Right lobe of liver (tissue), 4 donors: ENCODE measurements at regions not wholly inside any gene's neighbourhood (a gene's known extent, or its start where the extent isn't known, plus 50 kb on each side); places are given as distances from the start of the nearest gene placed in this dataset.

Source experiments
- CTCF ChIP-seq, 4 donors: fragments of 200-600 bp in 3 of 4; fragments of 450-650 bp in 1 of 4; IDR thresholded peaks; one replicate each; pipeline versions ENCODE4 v1.5.1 to v1.8.0; 2016 to 2022; ENCODE audit warnings: antibody characterized with exemption in 4 of 4, mild to moderate bottlenecking in 2 of 4
- POLR2A ChIP-seq: fragments of 450-650 bp; IDR thresholded peaks from one replicate; pipeline ENCODE4 v1.6.1; 2017; ENCODE audit warnings: antibody characterized with exemption, mild to moderate bottlenecking
- donor health status: DM: no; HTN: no; CAD: no.
- donor health status: DM: no; HTN: no; CAD: no.
- donor health status: DM: no; HTN: yes; CAD: no.

GRCh38 chr2:192513575-192513974 lies 318.8 kb upstream of the TMEFF2 start:
- TF ChIP-seq CTCF (IDR thresholded peaks at IDR 0.05) (no peak), POLR2A (no peak)
